ENCODE measurements at regions not wholly inside any gene's neighbourhood (a gene's known extent, or its start where the extent isn't known, plus 50 kb on each side); places are given as distances from the start of the nearest gene placed in this dataset.

DNA sequence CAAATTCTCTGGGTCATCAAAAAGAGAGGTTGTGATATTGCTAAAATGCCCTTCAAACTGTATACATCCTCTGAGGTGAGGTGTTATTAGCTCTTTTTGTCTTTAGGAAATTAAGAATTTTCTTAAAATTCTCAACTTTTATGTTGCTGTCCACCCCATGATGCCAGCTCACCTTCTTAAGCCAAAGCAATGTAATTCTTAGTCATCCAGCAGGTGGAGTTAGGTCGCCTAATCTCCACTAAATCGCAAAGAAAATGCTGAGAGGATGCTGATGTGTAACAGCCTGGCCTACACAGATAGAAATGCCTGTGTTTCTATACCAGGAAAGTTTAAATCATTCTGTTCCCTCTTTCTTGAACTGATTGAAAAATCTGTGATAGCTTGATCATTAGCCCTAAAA, 770.2 kb upstream of the ALCAM start:
- TF ChIP-seq, protein P1, sequence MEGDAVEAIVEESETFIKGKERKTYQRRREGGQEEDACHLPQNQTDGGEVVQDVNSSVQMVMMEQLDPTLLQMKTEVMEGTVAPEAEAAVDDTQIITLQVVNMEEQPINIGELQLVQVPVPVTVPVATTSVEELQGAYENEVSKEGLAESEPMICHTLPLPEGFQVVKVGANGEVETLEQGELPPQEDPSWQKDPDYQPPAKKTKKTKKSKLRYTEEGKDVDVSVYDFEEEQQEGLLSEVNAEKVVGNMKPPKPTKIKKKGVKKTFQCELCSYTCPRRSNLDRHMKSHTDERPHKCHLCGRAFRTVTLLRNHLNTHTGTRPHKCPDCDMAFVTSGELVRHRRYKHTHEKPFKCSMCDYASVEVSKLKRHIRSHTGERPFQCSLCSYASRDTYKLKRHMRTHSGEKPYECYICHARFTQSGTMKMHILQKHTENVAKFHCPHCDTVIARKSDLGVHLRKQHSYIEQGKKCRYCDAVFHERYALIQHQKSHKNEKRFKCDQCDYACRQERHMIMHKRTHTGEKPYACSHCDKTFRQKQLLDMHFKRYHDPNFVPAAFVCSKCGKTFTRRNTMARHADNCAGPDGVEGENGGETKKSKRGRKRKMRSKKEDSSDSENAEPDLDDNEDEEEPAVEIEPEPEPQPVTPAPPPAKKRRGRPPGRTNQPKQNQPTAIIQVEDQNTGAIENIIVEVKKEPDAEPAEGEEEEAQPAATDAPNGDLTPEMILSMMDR (IDR thresholded peaks at IDR 0.05; ENCODE audit: partially characterized antibody, unreplicated experiment), result peak; percentile 72
- Mint-ChIP-seq H3K4me3 (ENCODE audit: unreplicated experiment) (no peak overlapping the region), H3K4me1 (ENCODE audit: low read depth, unreplicated experiment) (peaks cover 2% of the 10 kb centered on the region), H3K36me3 (ENCODE audit: unreplicated experiment) (no peaks in the 10 kb centered on the region), H3K9me3 (ENCODE audit: unreplicated experiment) (no peaks in the 10 kb centered on the region), H3K27ac (ENCODE audit: unreplicated experiment) (no peak overlapping the region), H3K27me3 (ENCODE audit: unreplicated experiment) (no peaks in the 10 kb centered on the region)
- no peak for DNase-seq

GRCh38 chr3:104598848-104599511, 767.7 kb upstream of the ALCAM start:
- H3K27ac Mint-ChIP-seq (ENCODE audit: unreplicated experiment), result no peak overlapping the region

GRCh38 chr3:104604326-104605010, 762.2 kb upstream of the ALCAM start:
- DNase-seq, result no peak
- TF ChIP-seq, protein P1 (IDR thresholded peaks at IDR 0.05; ENCODE audit: partially characterized antibody, unreplicated experiment), result no peak
- Mint-ChIP-seq H3K9me3 (ENCODE audit: unreplicated experiment) (no peaks in the 10 kb centered on the region), H3K27ac (ENCODE audit: unreplicated experiment) (no peak overlapping the region), H3K36me3 (ENCODE audit: unreplicated experiment) (no peaks in the 10 kb centered on the region), H3K4me3 (ENCODE audit: unreplicated experiment) (no peak overlapping the region), H3K4me1 (ENCODE audit: low read depth, unreplicated experiment) (peaks cover 2% of the 10 kb centered on the region), H3K27me3 (ENCODE audit: unreplicated experiment) (no peaks in the 10 kb centered on the region)

More at GRCh38 chr3:104598848-104599511, 767.7 kb upstream of the ALCAM start:
- Mint-ChIP-seq H3K9me3 (ENCODE audit: unreplicated experiment) (no peaks in the 10 kb centered on the region), H3K36me3 (ENCODE audit: unreplicated experiment) (no peaks in the 10 kb centered on the region), H3K27me3 (ENCODE audit: unreplicated experiment) (no peaks in the 10 kb centered on the region), H3K4me1 (ENCODE audit: low read depth, unreplicated experiment) (peaks cover 2% of the 10 kb centered on the region), H3K4me3 (ENCODE audit: unreplicated experiment) (no peak overlapping the region)
- TF ChIP-seq, protein P1 (IDR thresholded peaks at IDR 0.05; ENCODE audit: partially characterized antibody, unreplicated experiment), result no peak
- DNase-seq, result no peak

DNA sequence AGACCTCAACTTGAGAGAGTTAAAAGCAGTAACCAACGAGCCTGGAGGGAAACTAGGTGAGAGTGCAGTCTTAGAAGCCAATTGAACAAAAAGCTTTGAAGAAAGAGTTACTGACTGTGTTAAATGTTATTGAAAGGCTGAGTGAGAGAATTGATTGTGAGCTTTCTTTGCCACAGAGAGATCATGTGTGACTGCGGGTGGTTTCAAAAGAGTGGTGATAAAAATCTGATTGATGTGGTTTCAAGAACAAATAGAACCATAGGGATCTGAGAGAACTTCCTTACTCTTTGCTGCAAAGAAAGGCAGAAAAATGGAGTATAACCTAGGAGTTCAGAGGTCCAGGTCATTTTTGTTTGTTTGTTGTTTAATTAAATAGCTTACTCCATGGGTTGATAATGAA, 759.9 kb upstream of the ALCAM start:
- H3K4me3 Mint-ChIP-seq (ENCODE audit: unreplicated experiment), result no peak overlapping the region
- no peaks in the 10 kb centered on the region for H3K4me1 Mint-ChIP-seq (ENCODE audit: low read depth, unreplicated experiment)
- H3K27me3 Mint-ChIP-seq (ENCODE audit: unreplicated experiment), result no peaks in the 10 kb centered on the region
- DNase-seq, result no peak
- no peaks in the 10 kb centered on the region for H3K36me3 Mint-ChIP-seq (ENCODE audit: unreplicated experiment)
- H3K9me3 Mint-ChIP-seq (ENCODE audit: unreplicated experiment), result no peaks in the 10 kb centered on the region
- H3K27ac Mint-ChIP-seq (ENCODE audit: unreplicated experiment), result no peak overlapping the region
- TF ChIP-seq, protein P1 (IDR thresholded peaks at IDR 0.05; ENCODE audit: partially characterized antibody, unreplicated experiment), result no peak
